Fibroblast of skin of abdomen (primary cell): ENCODE measurements at regions not wholly inside any gene's neighbourhood (a gene's known extent, or its start where the extent isn't known, plus 50 kb on each side); places are given as distances from the start of the nearest gene placed in this dataset.
"Not testable (repeated sequence)": the region's sequence is repeated elsewhere in the genome, so short reads cannot be mapped to it uniquely, and the experiment has no call there.

Source experiments
- DNase-seq: peaks from one replicate; pipeline ENCODE4 v3.0.0-alpha.2; 2013

GRCh38 chr3:166013073-166013679 is 176.0 kb upstream of the BCHE start:
- DNase-seq, result peak; percentile 26

GRCh38 chr3:166011771-166012170 is 174.5 kb upstream of the BCHE start:
- DNase-seq, result no peak

- DNase-seq, result no peak
Observed at GRCh38 chr3:166005126-166005525, 167.9 kb upstream of the BCHE start.

- DNase-seq, result no peak
Observed at GRCh38 chr3:165994293-165994692, 157.1 kb upstream of the BCHE start.

GRCh38 chr3:165984589-165984988 is 147.4 kb upstream of the BCHE start:
- no peak for DNase-seq

- DNase-seq, result peak; percentile 8
Observed at GRCh38 chr3:165983284-165983683, 146.1 kb upstream of the BCHE start.

GRCh38 chr3:165981318-165981717 is 144.1 kb upstream of the BCHE start:
- DNase-seq, result no peak

GRCh38 chr3:165960825-165961224 is 123.6 kb upstream of the BCHE start:
- not testable (repeated sequence) for DNase-seq

GRCh38 chr3:165954171-165954570 is 116.9 kb upstream of the BCHE start:
- no peak for DNase-seq

GRCh38 chr3:165946360-165946759 is 109.1 kb upstream of the BCHE start:
- no peak for DNase-seq

- DNase-seq, result no peak
Observed at GRCh38 chr3:165938986-165939540, 101.8 kb upstream of the BCHE start.

GRCh38 chr3:165936081-165936480 is 98.9 kb upstream of the BCHE start:
- not testable (repeated sequence) for DNase-seq

GRCh38 chr3:165924301-165924791 is 87.1 kb upstream of the BCHE start:
- not testable (repeated sequence) for DNase-seq

GRCh38 chr3:165920984-165921383 is 83.8 kb upstream of the BCHE start:
- DNase-seq, result no peak

- DNase-seq, result no peak
Observed at GRCh38 chr3:165919284-165919683, 82.1 kb upstream of the BCHE start.

- DNase-seq, result no peak
Observed at GRCh38 chr3:165918657-165918979, 81.4 kb upstream of the BCHE start.

- not testable (repeated sequence) for DNase-seq
Observed at GRCh38 chr3:165917938-165918656, 80.9 kb upstream of the BCHE start.

- not testable (repeated sequence) for DNase-seq
Observed at GRCh38 chr3:165915104-165915503, 77.9 kb upstream of the BCHE start.

- peak; percentile 0 for DNase-seq
Observed at GRCh38 chr3:165903885-165904630, 66.8 kb upstream of the BCHE start.

- no peak for DNase-seq
Observed at GRCh38 chr3:165899066-165899465, 61.8 kb upstream of the BCHE start.

GRCh38 chr3:165897137-165897536 is 59.9 kb upstream of the BCHE start:
- DNase-seq, result no peak

- DNase-seq, result no peak
Observed at GRCh38 chr3:165895919-165896318, 58.7 kb upstream of the BCHE start.

- no peak for DNase-seq
Observed at GRCh38 chr3:165892565-165892964, 55.3 kb upstream of the BCHE start.
